ENCODE measurements at regions not wholly inside any gene's neighbourhood (a gene's known extent, or its start where the extent isn't known, plus 50 kb on each side); places are given as distances from the start of the nearest gene placed in this dataset.

- TF ChIP-seq CTCF (IDR thresholded peaks at IDR 0.05), result no peak
- Histone ChIP-seq H3K27me3 (no peaks in the 10 kb centered on the region), H3K27ac (no peak overlapping the region), H3K36me3 (no peaks in the 10 kb centered on the region), H3K9me3 (peaks cover 0 to 4% (median 0%) of the 10 kb centered on the region in 11 donors), H3K4me1 (no peaks in the 10 kb centered on the region), H3K4me3 (no peak overlapping the region)
- DNase-seq (no peak), ATAC-seq (no peak)
- intact Hi-C loops (cut with DNase I), result no loop called here
- 88% methylated on average over 5 of the region's 5 CpGs for WGBS, 2 donors
These were observed 200.8 kb upstream of the ADGRL4 start for GRCh38 chr1:79207331-79207730.

DNA sequence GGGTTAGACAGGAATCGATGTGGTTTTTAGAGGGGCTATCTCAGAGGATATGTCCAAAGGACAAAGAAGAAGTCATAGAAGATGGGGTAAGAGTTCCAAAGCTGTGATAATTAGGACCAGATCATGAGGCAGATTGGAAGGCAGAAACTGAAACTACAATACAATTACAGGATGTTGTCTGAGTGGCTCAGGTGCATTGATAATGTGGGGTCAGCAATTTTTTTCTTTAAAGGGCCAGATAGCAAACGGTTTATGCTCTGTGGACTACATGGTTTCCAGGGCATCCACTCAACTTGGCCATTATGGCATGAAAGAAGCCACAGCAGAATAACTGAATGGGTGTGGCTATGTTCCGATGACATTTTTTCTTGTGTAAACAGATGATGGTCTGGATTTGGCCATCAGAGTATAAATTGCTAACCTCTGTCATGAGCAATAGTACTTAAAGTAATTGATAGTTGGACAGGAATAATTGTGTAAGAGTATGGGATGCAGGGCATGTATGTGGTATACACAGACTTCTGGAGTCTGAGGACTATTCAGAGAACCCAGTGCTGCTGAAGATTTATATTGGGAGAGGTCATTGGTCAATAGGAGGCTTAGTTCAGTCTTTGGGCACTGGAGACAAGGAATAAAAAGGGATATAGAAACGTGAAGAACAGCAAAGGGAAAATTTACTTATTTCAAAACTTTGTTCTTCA is 198.4 kb upstream of the ADGRL4 start:
- no peak for ATAC-seq
- no peaks in the 10 kb centered on the region for H3K36me3 ChIP-seq
- no peak overlapping the region for H3K27ac ChIP-seq
- no peak for DNase-seq
- H3K4me1 ChIP-seq, result no peaks in the 10 kb centered on the region
- H3K4me3 ChIP-seq, result no peak overlapping the region
- no peaks in the 10 kb centered on the region for H3K27me3 ChIP-seq
- no peak for TF ChIP-seq CTCF (IDR thresholded peaks at IDR 0.05)
- intact Hi-C loops (cut with DNase I), result no loop called here
- no peaks in the 10 kb centered on the region for H3K9me3 ChIP-seq
- 63 to 69% methylated on average over 4 of the region's 4 CpGs for WGBS, 2 donors

DNA sequence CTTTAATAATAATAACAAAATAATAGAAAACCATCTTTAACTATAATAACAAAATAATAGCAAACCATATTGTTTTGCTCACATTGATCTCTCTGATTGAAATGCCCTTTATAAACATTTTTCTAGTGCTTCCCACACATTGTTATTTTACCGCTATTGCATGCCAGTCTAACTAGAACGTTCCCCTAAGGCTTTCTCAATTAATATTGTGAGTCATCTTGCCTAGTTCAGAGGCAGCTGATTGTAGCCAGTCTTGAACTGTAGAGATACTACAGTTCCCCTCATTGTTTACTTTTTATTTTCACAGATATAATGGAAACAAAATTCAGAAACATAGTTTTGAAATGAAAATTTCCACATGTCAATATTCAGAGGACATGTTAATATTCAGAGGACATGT is 192.3 kb upstream of the ADGRL4 start:
- DNase-seq, result no peak
- intact Hi-C loops (cut with DNase I), result loop anchor here in 4 of 10 donors (5.0 kb wide), 2 partner anchors 357 to 362 kb away; no protein-coding TSS in a partner anchor
- Histone ChIP-seq H3K36me3 (no peaks in the 10 kb centered on the region), H3K4me3 (no peak overlapping the region), H3K9me3 (no peaks in the 10 kb centered on the region), H3K27me3 (no peaks in the 10 kb centered on the region), H3K4me1 (peaks cover 0 to 2% (median 0%) of the 10 kb centered on the region in 9 donors), H3K27ac (no peak overlapping the region)
- TF ChIP-seq CTCF (IDR thresholded peaks at IDR 0.05), result no peak
- 35 to 72% methylated on average over 2 of the region's 2 CpGs for WGBS, 2 donors
- ATAC-seq, result no peak

- WGBS, 2 donors, result 65 to 66% methylated on average over 2 of the region's 2 CpGs
- ATAC-seq, result no peak
- peaks cover 0 to 14% (median 0%) of the 10 kb centered on the region in 9 donors for H3K4me1 ChIP-seq
These were observed 190.9 kb upstream of the ADGRL4 start for GRCh38 chr1:79197421-79197820.

More at GRCh38 chr1:79197421-79197820, 190.9 kb upstream of the ADGRL4 start:
- Histone ChIP-seq H3K27ac (no peak overlapping the region), H3K36me3 (no peaks in the 10 kb centered on the region), H3K9me3 (no peaks in the 10 kb centered on the region), H3K27me3 (no peaks in the 10 kb centered on the region), H3K4me3 (no peak overlapping the region)
- DNase-seq, result peak in 1 of 2 donors; percentile 16
- intact Hi-C loops (cut with DNase I), result loop anchor here in 8 of 10 donors (1.0 to 5.0 kb wide), 6 partner anchors 355 to 360 kb away; no protein-coding TSS in a partner anchor
- TF ChIP-seq CTCF (IDR thresholded peaks at IDR 0.05), result peak in 8 of 9 donors; percentile 33 to 72 (median 55)
